NT2/D1 (cell line): ENCODE measurements at regions not wholly inside any gene's neighbourhood (a gene's known extent, or its start where the extent isn't known, plus 50 kb on each side); places are given as distances from the start of the nearest gene placed in this dataset.

Source experiments
- DNase-seq: peaks from one replicate; pipeline ENCODE4 v3.0.0-alpha.2; 2011; ENCODE audit warnings: low read depth, low spot score
- H3K27me3 ChIP-seq: 2 replicates; pipeline ENCODE4 v1.6.0; 2011; ENCODE audit warnings: mild to moderate bottlenecking; ENCODE audit not compliant: insufficient read length, insufficient read depth
- H3K36me3 ChIP-seq: 2 replicates; pipeline ENCODE4 v1.6.1; 2011; ENCODE audit warnings: mild to moderate bottlenecking, low read length, mixed read lengths; ENCODE audit not compliant: insufficient read depth, insufficient read length
- H3K4me1 ChIP-seq: 2 replicates; pipeline ENCODE4 v1.5.1; 2011; ENCODE audit not compliant: insufficient read depth, insufficient read length
- H3K4me3 ChIP-seq: 2 replicates; pipeline ENCODE4 v1.5.1; 2011; ENCODE audit warnings: low read depth; ENCODE audit not compliant: insufficient read length
- H3K9ac ChIP-seq: 2 replicates; pipeline ENCODE4 v1.6.0; 2011; ENCODE audit warnings: low read depth; ENCODE audit not compliant: insufficient read length
- H3K9me3 ChIP-seq: 2 replicates; pipeline ENCODE4 v1.5.1; 2011; ENCODE audit warnings: mild to moderate bottlenecking, low read length; ENCODE audit not compliant: insufficient read depth
- SUZ12 ChIP-seq: IDR thresholded peaks from 2 replicates; pipeline ENCODE4 v1.6.1; 2011; ENCODE audit not compliant: insufficient read length, insufficient read depth; ENCODE audit errors: extremely low read depth
- YY1 ChIP-seq: IDR thresholded peaks from 2 replicates; pipeline ENCODE4 v1.6.1; 2011; ENCODE audit not compliant: insufficient read length, insufficient read depth
- ZNF274 ChIP-seq: IDR thresholded peaks from 2 replicates; pipeline ENCODE4 v1.6.1; 2011; ENCODE audit warnings: mild to moderate bottlenecking, low read depth, low read length

DNA sequence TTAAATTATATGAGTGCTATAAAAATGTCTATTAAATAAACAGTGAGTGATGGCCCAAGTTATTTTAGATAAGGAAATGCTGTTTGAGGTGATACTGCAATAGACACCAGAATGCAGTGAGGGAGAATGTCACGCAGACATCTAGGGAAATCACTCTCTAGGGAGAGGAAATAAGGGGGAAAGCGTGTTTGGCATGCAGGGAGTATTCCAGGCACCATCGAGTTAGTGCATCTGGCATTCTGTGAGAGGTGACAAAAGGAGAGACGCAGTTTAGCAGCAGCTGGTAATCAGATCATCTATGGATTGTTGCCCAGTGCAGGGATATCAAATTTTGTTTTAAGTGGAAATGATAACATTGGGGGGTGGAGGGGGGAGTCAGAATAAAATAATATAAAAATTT, 175.4 kb upstream of the NETO1 start:
- Histone ChIP-seq H3K4me3 (no peak overlapping the region), H3K9ac (no peak overlapping the region), H3K4me1 (no peaks in the 10 kb centered on the region), H3K27me3 (no peaks in the 10 kb centered on the region), H3K36me3 (no peaks in the 10 kb centered on the region), H3K9me3 (no peaks in the 10 kb centered on the region)
- no peak for TF ChIP-seq SUZ12
- TF ChIP-seq ZNF274: no peak
- no peak for TF ChIP-seq YY1
- DNase-seq: no peak

DNA sequence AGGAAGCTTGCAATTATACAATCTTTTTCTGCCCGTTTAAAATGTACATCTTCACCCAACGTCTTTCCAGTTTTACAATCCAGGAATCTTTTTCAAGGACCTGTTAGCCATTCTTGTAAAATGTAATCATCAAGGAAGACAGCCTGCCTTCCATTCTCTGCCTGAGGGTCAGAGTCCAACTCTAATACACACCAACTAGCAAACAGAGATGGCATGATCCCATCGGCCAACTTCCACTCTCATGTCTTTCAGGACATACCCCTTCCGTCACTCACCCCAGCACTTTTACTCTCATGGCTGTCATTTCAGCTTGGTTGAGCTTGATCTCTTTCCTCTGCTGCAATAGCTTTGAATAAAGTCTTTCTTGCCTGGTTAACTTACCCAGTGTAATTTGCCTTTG, 172.5 kb upstream of the NETO1 start:
- H3K4me1 ChIP-seq: no peaks in the 10 kb centered on the region
- no peak for DNase-seq
- no peaks in the 10 kb centered on the region for H3K27me3 ChIP-seq
- no peaks in the 10 kb centered on the region for H3K36me3 ChIP-seq
- H3K9me3 ChIP-seq: no peaks in the 10 kb centered on the region
- no peak for TF ChIP-seq YY1
- H3K4me3 ChIP-seq: no peak overlapping the region
- H3K9ac ChIP-seq: no peak overlapping the region

DNA sequence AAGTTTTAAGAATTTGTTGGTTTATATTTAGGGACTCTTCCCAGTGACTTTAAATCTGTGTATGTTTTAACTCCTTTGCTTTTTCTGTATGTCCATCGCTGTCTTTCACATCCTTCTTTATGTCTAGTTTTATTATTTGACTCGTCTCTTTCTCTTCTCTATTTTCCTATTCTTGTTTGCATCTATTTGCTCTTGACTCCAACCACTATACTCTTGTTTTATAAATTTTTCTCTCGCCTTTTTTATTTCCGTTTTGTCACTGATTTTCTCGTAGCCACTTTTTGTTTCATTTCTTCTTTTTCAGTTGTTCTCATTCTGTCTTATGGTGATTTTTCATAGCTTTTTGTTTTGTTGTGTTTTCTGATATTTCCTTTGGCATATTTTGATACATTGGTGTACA, 170.5 kb upstream of the NETO1 start:
- TF ChIP-seq SUZ12 (no peak), YY1 (no peak)
- Histone ChIP-seq H3K9me3 (no peaks in the 10 kb centered on the region), H3K27me3 (no peaks in the 10 kb centered on the region), H3K4me3 (no peak overlapping the region), H3K9ac (no peak overlapping the region), H3K36me3 (no peaks in the 10 kb centered on the region), H3K4me1 (no peaks in the 10 kb centered on the region)
- no peak for DNase-seq

DNA sequence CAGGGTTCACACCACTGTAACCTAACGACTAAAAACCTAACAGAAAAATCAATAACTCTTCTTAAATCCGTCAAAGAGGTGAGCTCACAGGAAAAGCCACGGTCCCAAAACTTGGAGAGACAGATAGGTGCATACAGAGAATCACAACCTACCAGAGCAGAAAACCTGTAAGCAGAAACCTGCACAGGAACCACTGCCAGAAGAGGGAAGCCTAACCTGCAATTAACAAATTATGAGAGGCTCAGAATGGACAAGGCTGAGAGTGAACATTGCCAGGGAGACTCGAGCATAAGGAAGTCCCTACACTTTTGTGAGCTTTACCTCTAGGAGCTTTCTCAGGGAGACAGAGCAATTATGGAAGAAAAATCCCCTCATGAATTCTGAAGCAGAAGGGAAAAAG, 156.2 kb upstream of the NETO1 start:
- Histone ChIP-seq H3K27me3 (no peaks in the 10 kb centered on the region), H3K36me3 (no peaks in the 10 kb centered on the region), H3K4me1 (no peaks in the 10 kb centered on the region), H3K4me3 (no peak overlapping the region), H3K9ac (no peak overlapping the region), H3K9me3 (no peaks in the 10 kb centered on the region)
- no peak for DNase-seq
- TF ChIP-seq ZNF274 (no peak), SUZ12 (no peak), YY1 (no peak)

DNA sequence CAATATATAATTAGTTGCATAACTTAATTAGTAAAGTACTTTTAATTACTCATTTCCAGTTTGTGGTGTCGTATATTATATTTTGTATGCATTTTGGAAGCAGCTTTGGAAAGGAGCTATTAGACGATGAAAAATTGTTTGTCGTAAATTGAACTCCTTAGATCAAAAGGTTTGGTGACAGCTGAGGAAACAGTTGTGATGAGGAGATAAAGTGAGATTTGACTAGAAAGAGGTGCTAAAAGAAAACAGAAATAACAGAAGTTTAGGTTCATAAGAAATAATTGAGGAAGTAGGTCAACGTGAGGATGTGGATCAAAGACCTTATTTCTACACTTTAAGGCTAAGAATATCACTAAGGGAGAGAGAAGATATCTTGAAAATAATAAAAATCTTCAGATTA, 141.9 kb upstream of the NETO1 start:
- Histone ChIP-seq H3K9me3 (no peaks in the 10 kb centered on the region), H3K4me3 (no peak overlapping the region), H3K9ac (no peak overlapping the region), H3K4me1 (no peaks in the 10 kb centered on the region), H3K36me3 (no peaks in the 10 kb centered on the region), H3K27me3 (no peaks in the 10 kb centered on the region)
- DNase-seq: no peak
- TF ChIP-seq YY1 (no peak), ZNF274 (no peak), SUZ12 (no peak)

DNA sequence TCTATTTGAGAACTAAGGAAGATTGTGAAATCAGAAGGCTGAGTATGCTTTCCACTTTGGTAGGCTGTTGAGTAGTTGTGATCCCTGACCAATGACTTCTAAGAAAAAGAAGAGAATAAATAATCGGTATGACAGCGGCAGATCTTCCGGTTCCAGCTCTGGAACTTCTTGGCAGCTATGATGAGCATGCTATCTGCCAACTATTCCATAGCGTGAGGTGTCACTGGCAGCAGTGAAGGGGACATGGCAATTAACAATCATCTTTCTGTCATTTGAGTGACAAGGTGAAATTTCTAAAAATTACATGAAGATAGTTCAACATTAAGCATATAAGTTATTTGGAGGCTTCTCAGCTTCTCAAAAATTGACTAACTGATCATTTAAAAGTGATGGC, 140.1 kb upstream of the NETO1 start:
- no peaks in the 10 kb centered on the region for H3K9me3 ChIP-seq
- H3K4me3 ChIP-seq: no peak overlapping the region
- DNase-seq: no peak
- H3K4me1 ChIP-seq: no peaks in the 10 kb centered on the region
- H3K36me3 ChIP-seq: no peaks in the 10 kb centered on the region
- H3K27me3 ChIP-seq: no peaks in the 10 kb centered on the region
- H3K9ac ChIP-seq: no peak overlapping the region
- TF ChIP-seq YY1: no peak
- TF ChIP-seq SUZ12: no peak
- no peak for TF ChIP-seq ZNF274

DNA sequence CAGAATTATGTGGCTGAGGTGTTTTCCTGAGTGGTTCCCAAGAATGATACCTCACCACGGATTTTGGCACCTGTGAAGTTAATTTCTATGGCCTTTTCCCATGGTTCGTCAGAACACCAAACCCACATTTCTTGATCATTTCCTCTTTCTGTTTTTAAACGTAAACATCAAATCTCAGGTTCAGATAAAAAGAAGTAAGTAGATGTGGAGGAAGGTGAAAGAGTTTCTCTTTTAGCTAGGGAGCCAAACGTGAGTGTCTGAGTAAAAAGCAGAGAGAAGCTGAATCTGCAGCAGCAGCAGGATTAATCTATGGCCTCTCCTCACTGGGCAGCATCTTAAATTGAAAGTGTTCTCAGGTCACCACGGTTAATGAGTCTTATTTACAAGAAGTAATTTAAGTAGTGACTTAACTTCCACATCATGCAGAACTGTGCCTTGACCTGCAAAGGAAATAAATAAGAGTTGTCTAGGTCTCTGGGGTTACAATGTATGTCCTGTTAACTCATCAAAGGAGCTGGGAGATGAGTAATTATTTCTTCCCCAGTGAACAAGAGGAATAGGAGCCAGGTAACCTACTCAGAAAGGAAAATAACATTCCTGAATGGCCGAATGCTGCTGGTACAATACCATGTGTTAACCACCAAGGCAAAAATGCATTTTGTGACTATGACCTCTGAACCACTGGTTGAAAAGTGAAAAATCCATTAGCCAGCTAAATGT, 139.6 kb upstream of the NETO1 start:
- no peak for TF ChIP-seq SUZ12
- TF ChIP-seq YY1: no peak
- TF ChIP-seq ZNF274: no peak
- Histone ChIP-seq H3K9me3 (no peaks in the 10 kb centered on the region), H3K27me3 (no peaks in the 10 kb centered on the region), H3K36me3 (no peaks in the 10 kb centered on the region), H3K4me1 (no peaks in the 10 kb centered on the region), H3K4me3 (no peak overlapping the region), H3K9ac (no peak overlapping the region)
- DNase-seq: no peak

DNA sequence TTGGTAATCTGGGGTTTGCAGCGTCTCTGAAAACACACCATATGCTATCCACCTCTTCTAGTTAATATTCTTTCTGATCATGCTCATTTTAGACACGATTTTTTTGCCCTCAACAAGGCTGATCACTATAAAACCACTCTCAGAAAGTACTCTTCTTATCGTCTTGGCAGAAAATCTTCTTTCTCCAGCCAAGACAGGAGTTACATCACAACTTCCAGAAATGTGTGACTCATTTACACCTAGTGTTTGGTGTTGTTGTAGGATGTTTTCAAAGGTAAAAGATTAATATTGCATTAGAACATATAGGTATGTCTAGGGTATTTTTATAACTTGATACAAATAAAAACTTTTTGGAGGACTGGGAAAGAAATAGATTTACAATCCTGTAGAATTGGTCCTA, 138.5 kb upstream of the NETO1 start:
- Histone ChIP-seq H3K9ac (no peak overlapping the region), H3K27me3 (no peaks in the 10 kb centered on the region), H3K4me3 (no peak overlapping the region), H3K4me1 (no peaks in the 10 kb centered on the region), H3K9me3 (no peaks in the 10 kb centered on the region), H3K36me3 (no peaks in the 10 kb centered on the region)
- TF ChIP-seq ZNF274 (no peak), YY1 (no peak), SUZ12 (no peak)
- no peak for DNase-seq
